ENCODE measurements at regions not wholly inside any gene's neighbourhood (a gene's known extent, or its start where the extent isn't known, plus 50 kb on each side); places are given as distances from the start of the nearest gene placed in this dataset.
A peak's percentile ranks its signal among the peaks of the same experiment; 100 is the strongest.

- no peak for TF ChIP-seq MAX (IDR thresholded peaks at IDR 0.05; ENCODE audit: low read depth, low read length)
- H3K4me3 ChIP-seq (ENCODE audit: low read depth, low read length), result no peak overlapping the region
- DNase-seq (ENCODE audit: low read depth), result no peak
These were observed 330.0 kb downstream of the BARHL2 start for GRCh38 chr1:90386899-90387720.

GRCh38 chr1:90384193-90384592 lies 332.9 kb downstream of the BARHL2 start:
- H3K4me3 ChIP-seq (ENCODE audit: low read depth, low read length), result no peak overlapping the region
- TF ChIP-seq POLR2A (IDR thresholded peaks at IDR 0.05; ENCODE audit: extremely low read depth, insufficient read length) (no peak), MAX (IDR thresholded peaks at IDR 0.05; ENCODE audit: low read depth, low read length) (no peak), CTCF (IDR thresholded peaks at IDR 0.05; ENCODE audit: low read depth, low read length) (no peak), MYC (IDR thresholded peaks at IDR 0.05; ENCODE audit: low read depth, low read length) (no peak)
- DNase-seq (ENCODE audit: low read depth), result no peak

GRCh38 chr1:90382161-90382560 lies 334.9 kb downstream of the BARHL2 start:
- TF ChIP-seq POLR2A (IDR thresholded peaks at IDR 0.05; ENCODE audit: extremely low read depth, insufficient read length) (no peak), MYC (IDR thresholded peaks at IDR 0.05; ENCODE audit: low read depth, low read length) (no peak), CTCF (IDR thresholded peaks at IDR 0.05; ENCODE audit: low read depth, low read length) (no peak), MAX (IDR thresholded peaks at IDR 0.05; ENCODE audit: low read depth, low read length) (no peak)
- no peak overlapping the region for H3K4me3 ChIP-seq (ENCODE audit: low read depth, low read length)
- no peak for DNase-seq (ENCODE audit: low read depth)

- TF ChIP-seq CTCF (IDR thresholded peaks at IDR 0.05; ENCODE audit: low read depth, low read length) (no peak), MAX (IDR thresholded peaks at IDR 0.05; ENCODE audit: low read depth, low read length) (no peak), POLR2A (IDR thresholded peaks at IDR 0.05; ENCODE audit: extremely low read depth, insufficient read length) (no peak), MYC (IDR thresholded peaks at IDR 0.05; ENCODE audit: low read depth, low read length) (no peak)
- no peak overlapping the region for H3K4me3 ChIP-seq (ENCODE audit: low read depth, low read length)
- DNase-seq (ENCODE audit: low read depth), result no peak
These were observed 335.5 kb downstream of the BARHL2 start for GRCh38 chr1:90381598-90381997.

GRCh38 chr1:90371448-90371813 lies 345.7 kb downstream of the BARHL2 start:
- no peak overlapping the region for H3K4me3 ChIP-seq (ENCODE audit: low read depth, low read length)
- DNase-seq (ENCODE audit: low read depth), result no peak
- TF ChIP-seq MYC (IDR thresholded peaks at IDR 0.05; ENCODE audit: low read depth, low read length) (no peak), MAX (IDR thresholded peaks at IDR 0.05; ENCODE audit: low read depth, low read length) (no peak), POLR2A (IDR thresholded peaks at IDR 0.05; ENCODE audit: extremely low read depth, insufficient read length) (no peak)

- H3K4me3 ChIP-seq (ENCODE audit: low read depth, low read length), result no peak overlapping the region
- TF ChIP-seq CTCF (IDR thresholded peaks at IDR 0.05; ENCODE audit: low read depth, low read length) (no peak), POLR2A (IDR thresholded peaks at IDR 0.05; ENCODE audit: extremely low read depth, insufficient read length) (no peak), MAX (IDR thresholded peaks at IDR 0.05; ENCODE audit: low read depth, low read length) (no peak), MYC (IDR thresholded peaks at IDR 0.05; ENCODE audit: low read depth, low read length) (no peak)
- DNase-seq (ENCODE audit: low read depth), result peak; percentile 14
These were observed 346.2 kb downstream of the BARHL2 start for GRCh38 chr1:90370686-90371447.
